CD4-positive, alpha-beta memory T cell (primary cell): ENCODE measurements at regions not wholly inside any gene's neighbourhood (a gene's known extent, or its start where the extent isn't known, plus 50 kb on each side); places are given as distances from the start of the nearest gene placed in this dataset.
"Not testable (repeated sequence)": the region's sequence is repeated elsewhere in the genome, so short reads cannot be mapped to it uniquely, and the experiment has no call there.

Experiments used
- CTCF ChIA-PET: fragments of 350-600 bp; sonication (Branson Sonifier 250); formaldehyde crosslinking; loops from one replicate; lab custom pipeline; 2021; ENCODE audit warnings: inconsistent platforms; ENCODE audit not compliant: partially characterized antibody; lab: Charles Lee
- POLR2A ChIA-PET: fragments of 350-600 bp; sonication (Branson Sonifier 250); formaldehyde crosslinking; loops from one replicate; lab custom pipeline; 2021; ENCODE audit not compliant: partially characterized antibody; lab: Charles Lee
- DNase-seq, 5 donors: peaks; one replicate each; pipeline versions ENCODE4 v3.0.0 to v3.0.0-alpha.2; 2020 to 2022; ENCODE audit warnings: mixed read lengths in 1 of 5
- H3K27ac ChIP-seq: one replicate; pipeline ENCODE4 v1.7.0; 2013; ENCODE audit warnings: low read depth, low read length
- H3K27me3 ChIP-seq: 2 replicates; pipeline ENCODE4 v1.7.0; 2013; ENCODE audit warnings: mild to moderate bottlenecking, low read length, moderate library complexity; ENCODE audit not compliant: insufficient read depth
- H3K36me3 ChIP-seq: 2 replicates; pipeline ENCODE4 v1.7.0; 2013; ENCODE audit warnings: mild to moderate bottlenecking, low read length, moderate library complexity; ENCODE audit not compliant: insufficient read depth
- H3K4me1 ChIP-seq: 2 replicates; pipeline ENCODE4 v1.7.0; 2013; ENCODE audit warnings: mild to moderate bottlenecking, low read length, moderate library complexity; ENCODE audit not compliant: insufficient read depth
- H3K4me3 ChIP-seq, 2 donors: one replicate each; pipeline ENCODE4 v1.7.0; 2013; ENCODE audit warnings: low read length in 2 of 2, mild to moderate bottlenecking in 1 of 2
- H3K9me3 ChIP-seq, 2 donors: one replicate each; pipeline ENCODE4 v1.7.0; 2013; ENCODE audit warnings: low read length in 2 of 2, control low read depth in 1 of 2; ENCODE audit not compliant: control insufficient read depth in 1 of 2
- H3K27ac Mint-ChIP-seq, 7 donors: one replicate each; pipeline ENCODE4 v1.8.0; 2020 to 2021; ENCODE audit warnings: mixed read lengths in 7 of 7, mild to moderate bottlenecking in 6 of 7, inconsistent platforms in 3 of 7, moderate library complexity in 3 of 7
- H3K27me3 Mint-ChIP-seq, 2 donors: one replicate each; pipeline ENCODE4 v1.8.0; 2020 to 2021; ENCODE audit warnings: mixed read lengths in 2 of 2
- H3K36me3 Mint-ChIP-seq, 2 donors: one replicate each; pipeline ENCODE4 v1.8.0; 2020 to 2021; ENCODE audit warnings: mixed read lengths in 2 of 2, inconsistent platforms in 1 of 2, mild to moderate bottlenecking in 1 of 2
- H3K4me1 Mint-ChIP-seq, 4 donors: one replicate each; pipeline ENCODE4 v1.8.0; 2020 to 2021; ENCODE audit warnings: mixed read lengths in 4 of 4, mild to moderate bottlenecking in 1 of 4
- H3K4me3 Mint-ChIP-seq, 8 donors: one replicate each; pipeline ENCODE4 v1.8.0; 2020 to 2021; ENCODE audit warnings: mixed read lengths in 8 of 8, mild to moderate bottlenecking in 7 of 8, moderate library complexity in 6 of 8, inconsistent platforms in 3 of 8
- H3K9me3 Mint-ChIP-seq, 8 donors: one replicate each; pipeline ENCODE4 v1.8.0; 2020 to 2021; ENCODE audit warnings: mixed read lengths in 8 of 8, mild to moderate bottlenecking in 5 of 8, inconsistent platforms in 3 of 8, moderate library complexity in 1 of 8
- intact Hi-C: fragments of 100-400 bp; cut with micrococcal nuclease; formaldehyde crosslinking; loops from one replicate; pipeline ENCODE4 v1.15.1; 2023

DNA sequence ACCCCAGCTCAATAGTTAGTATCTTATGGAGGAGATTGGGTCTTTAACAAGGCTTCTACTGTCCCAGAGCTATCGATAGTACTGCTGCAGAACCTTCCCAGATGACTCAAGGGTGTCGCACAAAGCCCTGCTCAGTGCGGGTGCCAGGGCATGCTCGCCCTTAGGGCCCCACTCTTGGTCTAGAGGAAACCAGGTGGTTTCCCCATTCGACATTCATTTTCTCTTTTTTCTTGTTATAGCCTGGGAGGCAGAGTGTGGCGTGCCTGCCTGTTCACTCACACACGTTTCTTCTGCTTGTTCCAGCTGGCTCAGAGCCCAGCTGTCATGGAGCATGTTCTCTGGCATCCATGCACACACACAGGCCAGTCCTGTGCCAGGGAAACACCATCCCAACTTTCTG is 144.5 kb downstream of the SMIM20 start:
- H3K4me3 ChIP-seq: no peak overlapping the region
- peaks cover 2 to 8% (median 7%) of the 10 kb centered on the region in 4 donors for H3K4me1 Mint-ChIP-seq
- DNase-seq: no peak
- intact Hi-C loops: no loop called here
- H3K9me3 Mint-ChIP-seq: peaks cover 0 to 5% (median 0%) of the 10 kb centered on the region in 8 donors
- no peaks in the 10 kb centered on the region for H3K36me3 Mint-ChIP-seq
- H3K27me3 Mint-ChIP-seq: no peaks in the 10 kb centered on the region
- CTCF ChIA-PET: interaction anchor here (0.7 to 5.2 kb wide), 5 partner anchors 14 to 352 kb away, joined by 3 to 31 read pairs (median 9); no protein-coding TSS in a partner anchor
- H3K4me3 Mint-ChIP-seq: no peak overlapping the region
- H3K27ac Mint-ChIP-seq: peak overlapping the region in 3 of 7 donors; percentile 37 to 87 (median 69)
- no peaks in the 10 kb centered on the region for H3K36me3 ChIP-seq
- POLR2A ChIA-PET: no interaction called here
- no peaks in the 10 kb centered on the region for H3K4me1 ChIP-seq
- H3K9me3 ChIP-seq: no peaks in the 10 kb centered on the region
- H3K27me3 ChIP-seq: no peaks in the 10 kb centered on the region
- H3K27ac ChIP-seq: no peak overlapping the region

DNA sequence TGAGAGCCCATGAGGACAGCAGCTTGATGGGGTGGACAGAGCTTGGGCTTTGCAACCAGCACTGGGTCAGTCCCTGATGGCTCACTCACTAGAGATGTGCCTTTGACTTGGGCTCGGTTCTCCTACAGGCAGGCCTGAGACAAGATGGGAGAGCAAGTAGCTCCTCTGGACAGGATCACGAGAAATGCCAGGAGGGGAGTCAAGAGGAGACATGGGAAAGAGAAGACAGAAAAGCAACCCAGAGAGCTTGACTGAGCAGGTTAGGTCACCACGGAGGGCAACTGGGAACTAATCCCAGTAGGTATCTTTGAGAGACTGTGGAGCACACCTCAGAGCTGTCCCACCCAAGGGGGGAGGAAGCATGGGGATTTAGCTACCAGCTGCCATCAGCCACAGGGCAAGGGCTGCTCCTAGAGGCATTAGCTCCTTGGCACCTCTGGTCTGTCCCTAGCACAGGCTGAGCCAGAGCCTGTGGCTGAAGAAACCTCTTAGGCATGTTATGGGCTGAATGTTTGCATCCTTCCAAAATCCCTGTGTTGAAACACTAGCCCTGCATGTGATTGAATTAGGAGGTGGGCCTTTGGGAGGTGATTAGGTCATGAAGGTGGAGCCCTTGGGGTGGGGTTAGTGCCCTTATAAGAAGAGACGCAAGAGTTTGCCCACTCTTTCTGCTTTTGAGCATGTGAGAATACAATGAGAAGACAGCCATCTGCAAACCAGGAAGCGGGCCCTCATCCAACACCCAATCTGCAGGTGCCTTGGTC is 145.6 kb downstream of the SMIM20 start:
- Mint-ChIP-seq H3K27me3 (no peaks in the 10 kb centered on the region), H3K4me1 (peaks cover 2 to 8% (median 7%) of the 10 kb centered on the region in 4 donors), H3K4me3 (no peak overlapping the region), H3K27ac (peak overlapping the region in 1 of 7 donors; percentile 15), H3K9me3 (peaks cover 0 to 5% (median 0%) of the 10 kb centered on the region in 8 donors), H3K36me3 (no peaks in the 10 kb centered on the region)
- no peaks in the 10 kb centered on the region for H3K4me1 ChIP-seq
- H3K27me3 ChIP-seq: no peaks in the 10 kb centered on the region
- POLR2A ChIA-PET: no interaction called here
- no peak overlapping the region for H3K27ac ChIP-seq
- CTCF ChIA-PET: interaction anchor here (0.7 to 5.2 kb wide), 8 partner anchors 13 to 358 kb away, joined by 3 to 31 read pairs (median 8); no protein-coding TSS in a partner anchor
- no peaks in the 10 kb centered on the region for H3K36me3 ChIP-seq
- H3K4me3 ChIP-seq: no peak overlapping the region
- DNase-seq: no peak
- intact Hi-C loops: no loop called here
- H3K9me3 ChIP-seq: no peaks in the 10 kb centered on the region

DNA sequence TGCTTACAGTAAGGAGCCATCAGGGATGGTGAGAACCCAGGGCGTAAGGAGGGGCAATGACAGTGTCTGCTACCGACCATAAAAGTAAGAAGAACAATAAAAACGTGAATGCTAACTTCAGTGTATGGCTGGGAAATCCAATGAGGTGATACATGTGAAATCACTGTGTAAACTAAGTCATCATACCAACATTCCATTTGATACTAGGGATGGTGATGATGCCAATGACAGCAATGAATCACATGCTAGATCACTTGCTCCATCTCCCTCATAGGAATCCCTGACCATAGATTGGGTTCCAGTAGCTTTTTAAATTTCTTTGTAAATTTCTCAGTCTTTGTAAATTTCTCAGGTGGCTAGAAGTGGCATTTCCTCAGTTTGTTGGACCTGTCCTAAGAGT is 146.3 kb downstream of the SMIM20 start:
- H3K27ac Mint-ChIP-seq: no peak overlapping the region
- H3K9me3 Mint-ChIP-seq: peaks cover 0 to 5% (median 0%) of the 10 kb centered on the region in 8 donors
- Histone ChIP-seq H3K27me3 (no peaks in the 10 kb centered on the region), H3K4me1 (no peaks in the 10 kb centered on the region), H3K9me3 (no peaks in the 10 kb centered on the region), H3K36me3 (no peaks in the 10 kb centered on the region), H3K27ac (no peak overlapping the region), H3K4me3 (no peak overlapping the region)
- H3K4me1 Mint-ChIP-seq: peaks cover 2 to 8% (median 7%) of the 10 kb centered on the region in 4 donors
- H3K27me3 Mint-ChIP-seq: no peaks in the 10 kb centered on the region
- POLR2A ChIA-PET: no interaction called here
- no peak for DNase-seq
- CTCF ChIA-PET: interaction anchor here (1.1 to 5.2 kb wide), 5 partner anchors 22 to 358 kb away, joined by 3 to 31 read pairs (median 10); no protein-coding TSS in a partner anchor
- no peaks in the 10 kb centered on the region for H3K36me3 Mint-ChIP-seq
- H3K4me3 Mint-ChIP-seq: no peak overlapping the region
- intact Hi-C loops: no loop called here

DNA sequence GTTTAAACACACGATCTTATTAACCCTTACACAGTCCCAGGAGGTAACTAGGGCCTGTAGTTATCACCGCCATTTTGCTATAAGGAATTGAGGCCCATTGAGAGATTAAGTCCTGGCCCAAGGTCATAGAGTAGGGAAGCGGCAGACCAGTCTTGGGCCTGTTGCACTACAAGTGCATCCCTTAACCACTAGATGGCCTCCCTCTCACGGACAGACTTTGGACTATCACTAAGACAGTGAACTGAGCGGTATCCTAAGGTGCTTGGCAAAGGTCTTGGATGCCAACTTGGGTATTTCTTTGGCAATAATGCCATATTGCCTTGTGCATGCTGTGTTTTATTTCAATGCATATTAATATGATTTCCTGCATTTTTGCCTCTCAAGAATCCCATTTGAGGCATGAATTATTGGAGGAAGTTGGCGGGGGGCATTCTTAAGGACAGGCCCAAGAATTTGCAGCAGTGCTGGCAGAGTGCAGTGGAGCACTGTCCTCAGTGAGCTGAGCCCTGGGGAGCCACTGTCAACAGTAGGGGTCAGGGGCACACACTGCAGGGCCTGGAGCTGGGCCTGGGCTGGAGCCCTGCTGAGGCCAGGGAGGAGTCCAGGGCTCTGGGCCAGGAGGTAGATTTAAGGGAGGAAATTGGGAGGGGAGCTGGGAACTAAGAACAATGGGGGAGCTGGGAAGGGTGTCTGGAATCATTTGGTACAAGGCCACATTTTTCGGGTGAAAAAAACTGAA is 147.4 kb downstream of the SMIM20 start:
- H3K36me3 Mint-ChIP-seq: no peaks in the 10 kb centered on the region
- H3K27ac Mint-ChIP-seq: no peak overlapping the region
- H3K36me3 ChIP-seq: no peaks in the 10 kb centered on the region
- H3K27me3 ChIP-seq: no peaks in the 10 kb centered on the region
- H3K4me3 ChIP-seq: no peak overlapping the region
- H3K9me3 Mint-ChIP-seq: peaks cover 0 to 5% (median 0%) of the 10 kb centered on the region in 8 donors
- peak in 4 of 5 donors; percentile 15 to 26 (median 16) for DNase-seq
- no peaks in the 10 kb centered on the region for H3K27me3 Mint-ChIP-seq
- H3K27ac ChIP-seq: no peak overlapping the region
- no peak overlapping the region for H3K4me3 Mint-ChIP-seq
- no peaks in the 10 kb centered on the region for H3K9me3 ChIP-seq
- peaks cover 2 to 8% (median 7%) of the 10 kb centered on the region in 4 donors for H3K4me1 Mint-ChIP-seq
- ChIA-PET POLR2A (no interaction called here), CTCF (interaction anchor here (0.7 to 5.2 kb wide), 10 partner anchors 14 to 356 kb away, joined by 3 to 31 read pairs (median 4); no protein-coding TSS in a partner anchor)
- H3K4me1 ChIP-seq: no peaks in the 10 kb centered on the region
- intact Hi-C loops: loop anchor here (1.0 kb wide), 2 partner anchors 264 to 349 kb away; no protein-coding TSS in a partner anchor

DNA sequence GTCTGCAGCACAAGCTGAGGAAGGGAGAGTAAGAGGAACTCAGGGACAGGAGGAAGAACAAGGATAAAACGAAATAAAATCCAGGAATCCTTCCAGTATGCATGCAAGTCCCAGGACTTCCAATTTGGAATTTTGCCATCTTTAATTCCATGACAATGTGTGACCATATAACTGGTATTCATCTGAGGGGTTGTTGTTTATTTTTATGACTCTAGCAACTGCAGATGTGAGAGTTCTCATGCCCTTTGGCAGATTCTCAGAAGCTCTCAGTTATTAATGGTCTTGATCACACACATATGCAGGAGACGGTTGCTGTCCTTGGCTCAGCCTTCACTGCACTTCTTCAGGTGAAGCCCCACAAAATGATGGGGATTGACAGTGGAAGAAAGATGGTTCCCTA is 148.2 kb downstream of the SMIM20 start:
- Histone ChIP-seq H3K27me3 (no peaks in the 10 kb centered on the region), H3K9me3 (no peaks in the 10 kb centered on the region), H3K4me1 (no peaks in the 10 kb centered on the region), H3K4me3 (no peak overlapping the region), H3K27ac (no peak overlapping the region), H3K36me3 (no peaks in the 10 kb centered on the region)
- Mint-ChIP-seq H3K27ac (no peak overlapping the region), H3K4me1 (peaks cover 2 to 8% (median 7%) of the 10 kb centered on the region in 4 donors), H3K36me3 (no peaks in the 10 kb centered on the region), H3K27me3 (no peaks in the 10 kb centered on the region), H3K4me3 (peak overlapping the region in 1 of 8 donors; percentile 50), H3K9me3 (peaks cover 0 to 5% (median 0%) of the 10 kb centered on the region in 8 donors)
- intact Hi-C loops: no loop called here
- POLR2A ChIA-PET: no interaction called here
- CTCF ChIA-PET: interaction anchor here (0.7 to 5.2 kb wide), 7 partner anchors 13 to 354 kb away, joined by 3 to 31 read pairs (median 4); no protein-coding TSS in a partner anchor
- DNase-seq: no peak

DNA sequence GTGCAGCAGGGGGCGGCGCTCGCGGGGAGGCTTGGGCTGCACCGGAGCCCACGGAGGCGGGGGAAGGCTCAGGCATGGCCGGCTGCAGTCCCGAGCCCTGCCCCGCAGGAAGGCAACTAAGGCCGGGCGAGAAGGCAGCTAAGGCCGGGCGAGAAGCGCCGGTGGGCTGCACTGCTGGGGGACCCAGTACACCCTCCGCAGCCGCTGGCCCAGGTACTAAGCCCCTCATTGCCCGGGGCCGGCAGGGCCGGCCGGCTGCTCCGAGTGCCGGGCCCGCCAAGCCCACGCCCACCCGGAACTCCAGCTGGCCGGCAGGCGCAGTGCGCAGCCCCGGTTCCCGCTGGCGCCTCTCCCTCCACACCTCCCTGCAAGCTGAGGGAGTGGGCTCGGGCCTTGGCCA is 150.0 kb downstream of the SMIM20 start:
- CTCF ChIA-PET: interaction anchor here (1.6 kb wide), 1 partner anchor 266 kb away, joined by 3 read pairs; no protein-coding TSS in a partner anchor
- H3K4me1 Mint-ChIP-seq, H3K4me3 ChIP-seq, POLR2A ChIA-PET, DNase-seq, H3K9me3 ChIP-seq, H3K9me3 Mint-ChIP-seq, H3K27ac Mint-ChIP-seq, H3K27me3 Mint-ChIP-seq, H3K36me3 ChIP-seq, H3K36me3 Mint-ChIP-seq, H3K27me3 ChIP-seq, H3K27ac ChIP-seq, H3K4me1 ChIP-seq, H3K4me3 Mint-ChIP-seq, intact Hi-C loops: not testable (repeated sequence)

DNA sequence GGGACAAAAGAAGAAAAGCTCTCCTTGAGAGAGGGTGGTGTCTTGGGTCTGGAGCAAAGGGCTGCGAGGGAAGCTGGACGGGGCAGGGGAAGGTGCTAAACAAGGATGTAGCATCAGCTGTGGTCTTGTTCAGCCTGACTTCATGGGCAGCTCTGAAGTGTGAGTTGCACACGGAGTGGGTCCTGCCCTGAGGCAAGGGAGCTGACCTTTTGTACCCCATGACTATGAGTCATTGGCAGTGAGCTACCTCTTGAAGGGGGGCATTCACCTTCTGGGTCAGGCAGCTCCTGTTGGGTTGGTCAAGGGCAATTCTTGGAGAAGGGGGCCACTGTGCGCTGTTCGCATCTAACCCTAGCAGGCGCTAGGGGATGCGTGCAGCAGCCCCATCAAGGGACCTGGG is 151.8 kb downstream of the SMIM20 start:
- Histone ChIP-seq H3K4me3 (no peak overlapping the region), H3K27me3 (no peaks in the 10 kb centered on the region), H3K27ac (no peak overlapping the region), H3K36me3 (no peaks in the 10 kb centered on the region), H3K9me3 (no peaks in the 10 kb centered on the region), H3K4me1 (no peaks in the 10 kb centered on the region)
- no peaks in the 10 kb centered on the region for H3K27me3 Mint-ChIP-seq
- no peak overlapping the region for H3K27ac Mint-ChIP-seq
- ChIA-PET POLR2A (no interaction called here), CTCF (interaction anchor here (0.8 to 2.6 kb wide), 6 partner anchors 9 to 345 kb away, joined by 3 to 11 read pairs (median 4); no protein-coding TSS in a partner anchor)
- H3K4me3 Mint-ChIP-seq: no peak overlapping the region
- DNase-seq: no peak
- H3K4me1 Mint-ChIP-seq: peaks cover 0 to 1% (median 0%) of the 10 kb centered on the region in 4 donors
- no peaks in the 10 kb centered on the region for H3K9me3 Mint-ChIP-seq
- no peaks in the 10 kb centered on the region for H3K36me3 Mint-ChIP-seq
- intact Hi-C loops: no loop called here
